A673 (cell line): ENCODE measurements at regions not wholly inside any gene's neighbourhood (a gene's known extent, or its start where the extent isn't known, plus 50 kb on each side); places are given as distances from the start of the nearest gene placed in this dataset.

Experiments used
- BruUV-seq: library from RNA; stranded (reverse); fragments of 400-500 nt; replicated peaks from 2 replicates; lab custom pipeline; 2021; lab: Mats Ljungman, UMichigan
- CTCF ChIA-PET: fragments of 300-600 bp; sonication (Branson Sonifier 250); formaldehyde crosslinking; loops from one replicate; lab custom pipeline; 2022; ENCODE audit warnings: antibody characterized with exemption; lab: Charles Lee
- POLR2A ChIA-PET: fragments of 300-600 bp; sonication (Branson Sonifier 250); formaldehyde crosslinking; loops from one replicate; lab custom pipeline; 2022; ENCODE audit warnings: antibody characterized with exemption; ENCODE audit not compliant: low non-redundant PET; lab: Charles Lee
- DNase-seq: peaks from one replicate; pipeline ENCODE4 v3.0.0-alpha.2; 2015; ENCODE audit warnings: low spot score
- H3K27ac ChIP-seq: fragments of 200-600 bp; sonication (generic); 2 replicates; pipeline ENCODE4 v1.5.1; 2016; ENCODE audit warnings: mixed run types, low read depth, mild to moderate bottlenecking, mixed read lengths, antibody characterized with exemption, low read length; ENCODE audit not compliant: poor library complexity, severe bottlenecking
- H3K27me3 ChIP-seq: fragments of 200-600 bp; sonication (generic); replicated peaks from 2 replicates; pipeline ENCODE4 v1.6.1; 2017; ENCODE audit warnings: mixed run types, low read depth, mild to moderate bottlenecking, mixed read lengths, antibody characterized with exemption, low read length; ENCODE audit not compliant: insufficient read depth, poor library complexity
- H3K36me3 ChIP-seq: fragments of 200-600 bp; sonication (generic); 2 replicates; pipeline ENCODE4 v1.6.1; 2016; ENCODE audit warnings: mixed run types, mild to moderate bottlenecking, mixed read lengths, antibody characterized with exemption, low read length; ENCODE audit not compliant: insufficient read depth, poor library complexity, severe bottlenecking
- H3K4me1 ChIP-seq: fragments of 200-600 bp; sonication (generic); 2 replicates; pipeline ENCODE4 v1.6.1; 2017; ENCODE audit warnings: mixed run types, mild to moderate bottlenecking, mixed read lengths, antibody characterized with exemption, low read length; ENCODE audit not compliant: insufficient read depth, poor library complexity, severe bottlenecking
- H3K4me3 ChIP-seq: fragments of 200-600 bp; sonication (generic); 2 replicates; pipeline ENCODE4 v1.5.1; 2016; ENCODE audit warnings: low read depth, mixed run types, mild to moderate bottlenecking, mixed read lengths, low read length; ENCODE audit not compliant: poor library complexity, severe bottlenecking
- H3K9me3 ChIP-seq: fragments of 200-600 bp; sonication (generic); 2 replicates; pipeline ENCODE4 v1.6.1; 2016; ENCODE audit warnings: mixed run types, low read depth, mild to moderate bottlenecking, mixed read lengths, antibody characterized with exemption, low read length; ENCODE audit not compliant: poor library complexity, severe bottlenecking
- CTCF ChIP-seq: fragments of 300-800, 200-600 bp; sonication (generic); conservative IDR thresholded peaks from 2 replicates; pipeline ENCODE4 v1.5.1; 2017; ENCODE audit warnings: low read depth, mild to moderate bottlenecking, antibody characterized with exemption, low read length, moderate library complexity, mixed read lengths
- EZH2 ChIP-seq: fragments of 200-600 bp; sonication (generic); IDR thresholded peaks from 2 replicates; pipeline ENCODE4 v1.6.1; 2017; ENCODE audit warnings: borderline replicate concordance, low read depth, mild to moderate bottlenecking, mixed read lengths, antibody characterized with exemption, low read length; ENCODE audit not compliant: poor library complexity, severe bottlenecking
- intact Hi-C: fragments of 100-400 bp; cut with micrococcal nuclease; formaldehyde crosslinking; loops from one replicate; pipeline ENCODE4 v1.10.0; 2022; ENCODE audit not compliant: unreplicated experiment

DNA sequence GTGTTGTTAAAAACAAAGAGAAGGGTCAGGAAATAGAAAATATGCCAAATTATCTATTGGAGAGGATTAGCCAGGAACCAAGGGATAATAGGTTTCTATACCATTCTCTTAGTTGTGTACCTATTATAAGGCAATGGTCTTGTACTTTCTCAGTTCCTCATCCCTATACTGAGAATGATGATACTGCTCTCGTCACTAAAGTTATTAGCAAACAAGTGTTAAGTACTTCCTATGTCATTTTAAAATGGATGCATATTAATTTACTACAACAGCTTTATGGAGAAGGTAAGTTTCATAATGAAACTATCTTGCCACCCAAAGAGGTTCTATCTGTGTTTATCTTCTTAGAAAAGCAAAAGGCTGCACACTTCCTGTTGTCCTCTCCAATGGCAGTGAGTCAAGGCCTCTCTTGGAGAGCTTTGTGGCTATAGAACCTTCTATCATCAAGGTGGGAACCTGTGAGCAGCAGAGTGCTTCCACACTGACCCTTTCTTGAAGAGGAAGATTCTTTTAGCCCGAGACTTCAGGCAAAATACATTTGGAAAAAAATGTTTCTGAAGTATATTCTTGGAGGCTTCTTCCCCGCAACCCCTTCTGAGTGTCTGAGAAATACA lies 460.7 kb upstream of the FANCL start:
- intact Hi-C loops = no loop called here
- no peaks in the 10 kb centered on the region for H3K36me3 ChIP-seq
- H3K4me3 ChIP-seq = no peak overlapping the region
- H3K27ac ChIP-seq = no peak overlapping the region
- TF ChIP-seq EZH2 (no peak), CTCF (no peak)
- peaks cover 17% of the 10 kb centered on the region for H3K27me3 ChIP-seq
- H3K9me3 ChIP-seq = no peaks in the 10 kb centered on the region
- no TSS peak for BruUV-seq
- no peaks in the 10 kb centered on the region for H3K4me1 ChIP-seq
- CTCF ChIA-PET = no interaction called here
- no peak for DNase-seq
- POLR2A ChIA-PET = no interaction called here

GRCh38 chr2:58700591-58700990 lies 459.5 kb upstream of the FANCL start:
- ChIA-PET CTCF (no interaction called here), POLR2A (no interaction called here)
- intact Hi-C loops = no loop called here
- DNase-seq = no peak
- H3K27ac ChIP-seq = no peak overlapping the region
- peaks cover 17% of the 10 kb centered on the region for H3K27me3 ChIP-seq
- H3K4me3 ChIP-seq = no peak overlapping the region
- H3K9me3 ChIP-seq = no peaks in the 10 kb centered on the region
- TF ChIP-seq CTCF (no peak), EZH2 (no peak)
- H3K36me3 ChIP-seq = no peaks in the 10 kb centered on the region
- no peaks in the 10 kb centered on the region for H3K4me1 ChIP-seq
- no TSS peak for BruUV-seq

DNA sequence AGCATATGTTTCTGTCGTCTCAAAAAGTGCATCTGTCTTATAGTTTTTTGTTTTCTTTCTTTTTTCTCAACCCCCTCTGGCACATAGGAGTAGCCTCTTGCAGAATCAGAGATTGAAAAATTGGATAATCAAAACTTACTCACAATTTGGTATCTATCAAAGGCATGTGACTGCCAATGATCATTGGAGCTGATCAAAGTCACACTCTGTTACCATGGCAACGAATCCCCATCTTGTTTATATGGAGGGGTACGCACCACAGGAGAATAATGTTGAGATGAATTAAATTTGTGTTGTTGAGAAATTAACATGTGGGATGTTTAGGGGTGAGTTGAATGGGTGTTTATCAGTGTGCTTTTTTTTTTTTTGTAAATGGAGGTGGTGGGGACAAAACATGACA lies 458.3 kb upstream of the FANCL start:
- TF ChIP-seq EZH2 (no peak), CTCF (no peak)
- Histone ChIP-seq H3K9me3 (no peaks in the 10 kb centered on the region), H3K4me3 (no peak overlapping the region), H3K4me1 (no peaks in the 10 kb centered on the region), H3K27ac (no peak overlapping the region), H3K36me3 (no peaks in the 10 kb centered on the region), H3K27me3 (peaks cover 17% of the 10 kb centered on the region)
- intact Hi-C loops = no loop called here
- no peak for DNase-seq
- ChIA-PET CTCF (no interaction called here), POLR2A (no interaction called here)
- no TSS peak for BruUV-seq
